Smooth muscle cell (in vitro differentiated cells): ENCODE measurements at regions not wholly inside any gene's neighbourhood (a gene's known extent, or its start where the extent isn't known, plus 50 kb on each side); places are given as distances from the start of the nearest gene placed in this dataset.

Experiments
- DNase-seq: peaks from one replicate; lab custom pipeline; 2025; ENCODE audit not compliant: unreplicated experiment; lab: John Stamatoyannopoulos, UW
- H2AFZ ChIP-seq: fragments of 200-600 bp; sonication (generic); 2 replicates; pipeline ENCODE4 v1.6.0; 2016; ENCODE audit warnings: antibody characterized with exemption, low read depth, mild to moderate bottlenecking
- H3F3A ChIP-seq: fragments of 200-600 bp; sonication (generic); 2 replicates; pipeline ENCODE4 v1.6.0; 2017; ENCODE audit warnings: antibody characterized with exemption, low read depth
- H3K27ac ChIP-seq: fragments of 200-600 bp; sonication (generic); 2 replicates; pipeline ENCODE4 v1.5.1; 2016; ENCODE audit warnings: low read depth, mild to moderate bottlenecking
- H3K27me3 ChIP-seq: fragments of 200-600 bp; sonication (generic); 2 replicates; pipeline ENCODE4 v1.6.1; 2016; ENCODE audit warnings: low read depth, mild to moderate bottlenecking
- H3K36me3 ChIP-seq: fragments of 200-600 bp; sonication (generic); 2 replicates; pipeline ENCODE4 v1.5.1; 2016; ENCODE audit warnings: low read depth
- H3K4me1 ChIP-seq: fragments of 200-600 bp; sonication (generic); 2 replicates; pipeline ENCODE4 v1.5.1; 2016; ENCODE audit warnings: low read depth
- H3K4me2 ChIP-seq: fragments of 200-600 bp; sonication (generic); 2 replicates; pipeline ENCODE4 v1.6.0; 2016; ENCODE audit warnings: mild to moderate bottlenecking
- H3K4me3 ChIP-seq: fragments of 200-600 bp; sonication (generic); 2 replicates; pipeline ENCODE4 v1.5.1; 2016; ENCODE audit warnings: mild to moderate bottlenecking
- H3K79me2 ChIP-seq: fragments of 200-600 bp; sonication (generic); 2 replicates; pipeline ENCODE4 v1.6.0; 2016; ENCODE audit warnings: low read depth, mild to moderate bottlenecking
- H3K9ac ChIP-seq: fragments of 200-600 bp; sonication (generic); 2 replicates; pipeline ENCODE4 v1.6.0; 2016; ENCODE audit warnings: low read depth
- H3K9me3 ChIP-seq: fragments of 200-600 bp; sonication (generic); replicated peaks from 2 replicates; pipeline ENCODE4 v1.5.1; 2016; ENCODE audit warnings: low read depth
- H4K20me1 ChIP-seq: fragments of 200-600 bp; sonication (generic); 2 replicates; pipeline ENCODE4 v1.6.0; 2016; ENCODE audit warnings: low read depth
- CTCF ChIP-seq: fragments of 200-600 bp; sonication (generic); IDR thresholded peaks from 2 replicates; pipeline ENCODE4 v1.5.1; 2017; ENCODE audit warnings: borderline replicate concordance, mild to moderate bottlenecking, antibody characterized with exemption; ENCODE audit not compliant: insufficient read depth, poor library complexity, severe bottlenecking
- WGBS: methylation state at CpG from one replicate; pipeline ENCODE4 v1.1.7; 2016; ENCODE audit warnings: low lambda C conversion rate; 5-methylcytosine and 5-hydroxymethylcytosine counted together

DNA sequence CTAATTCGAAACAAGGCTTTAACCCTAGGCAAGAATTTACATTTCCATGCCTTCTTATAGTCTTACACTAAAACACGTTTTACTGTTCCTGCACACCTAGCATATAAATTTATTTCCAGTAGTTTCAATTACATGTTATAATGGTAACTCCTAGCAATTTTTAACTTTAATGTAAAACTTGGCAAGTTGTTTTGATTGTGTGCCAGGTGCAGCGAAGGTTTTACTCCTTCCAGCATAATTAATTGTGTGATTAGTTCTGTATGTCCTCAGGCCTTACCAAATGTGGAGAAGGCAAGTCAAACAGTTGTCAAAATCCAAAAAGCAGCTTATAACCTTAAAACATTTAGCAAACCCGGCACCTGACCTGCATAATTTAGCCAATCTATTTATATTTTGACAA is 114.8 kb downstream of the KCNK1 start:
- no peaks in the 10 kb centered on the region for H3K4me1 ChIP-seq
- no peak overlapping the region for H3K4me3 ChIP-seq
- H3K9ac ChIP-seq, result no peak overlapping the region
- WGBS, result 93% methylated on average over 4 of the region's 4 CpGs
- TF ChIP-seq CTCF, result no peak
- no peaks in the 10 kb centered on the region for H3K27me3 ChIP-seq
- no peak overlapping the region for H3K27ac ChIP-seq
- no peaks in the 10 kb centered on the region for H3F3A ChIP-seq
- no peaks in the 10 kb centered on the region for H4K20me1 ChIP-seq
- H3K79me2 ChIP-seq, result no peaks in the 10 kb centered on the region
- no peaks in the 10 kb centered on the region for H3K9me3 ChIP-seq
- H3K4me2 ChIP-seq, result no peak overlapping the region
- no peak for DNase-seq
- no peaks in the 10 kb centered on the region for H3K36me3 ChIP-seq
- H2AFZ ChIP-seq, result no peak overlapping the region

DNA sequence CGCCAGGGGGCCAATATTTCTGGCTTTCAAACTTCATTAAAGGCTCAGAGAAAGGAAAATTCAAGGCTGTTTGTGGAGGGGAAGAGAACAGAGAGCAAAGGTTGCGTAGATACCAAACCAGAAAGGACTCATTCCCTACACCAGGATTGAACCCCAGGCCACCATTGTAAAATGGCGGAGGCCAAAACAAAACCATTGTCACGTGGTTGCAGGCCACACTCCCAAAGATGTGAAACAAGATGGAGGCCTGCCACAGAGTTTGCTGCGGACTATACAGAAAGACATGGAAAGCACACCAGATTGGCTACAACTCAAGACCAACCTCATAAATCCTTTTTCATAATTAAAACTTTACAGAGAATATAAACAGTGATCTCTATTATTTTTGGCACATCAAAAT is 116.5 kb downstream of the KCNK1 start:
- Histone ChIP-seq H3K4me3 (no peak overlapping the region), H3K27me3 (no peaks in the 10 kb centered on the region), H3K4me1 (no peaks in the 10 kb centered on the region), H3K4me2 (no peak overlapping the region), H3K27ac (no peak overlapping the region), H3F3A (no peaks in the 10 kb centered on the region), H3K36me3 (no peaks in the 10 kb centered on the region), H2AFZ (no peak overlapping the region), H3K79me2 (no peaks in the 10 kb centered on the region), H4K20me1 (no peaks in the 10 kb centered on the region), H3K9me3 (no peaks in the 10 kb centered on the region), H3K9ac (no peak overlapping the region)
- WGBS, result 90% methylated on average over 5 of the region's 5 CpGs
- DNase-seq, result no peak
- no peak for TF ChIP-seq CTCF

DNA sequence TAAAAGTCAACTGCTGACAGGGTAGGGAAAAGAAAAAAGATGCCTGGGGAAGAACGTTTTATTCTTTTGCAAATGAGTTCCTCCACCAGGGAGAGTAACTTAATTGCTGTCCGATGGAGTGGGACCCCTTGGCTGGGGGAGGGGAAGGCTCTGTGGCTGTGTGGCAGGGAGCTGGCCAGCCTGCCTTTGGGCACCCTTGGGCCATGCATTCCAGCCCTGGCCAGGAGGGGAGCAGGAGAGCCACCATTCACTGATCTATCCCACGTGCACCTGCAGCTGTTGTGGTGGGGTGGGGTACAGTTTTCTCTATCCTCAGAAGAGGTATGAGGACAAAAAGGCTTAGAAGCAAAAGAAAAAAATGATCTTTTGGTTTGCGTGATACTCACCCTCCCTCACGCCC is 116.9 kb downstream of the KCNK1 start:
- H3K9me3 ChIP-seq, result no peaks in the 10 kb centered on the region
- H3K79me2 ChIP-seq, result no peaks in the 10 kb centered on the region
- no peaks in the 10 kb centered on the region for H3F3A ChIP-seq
- H3K4me2 ChIP-seq, result no peak overlapping the region
- no peak overlapping the region for H3K9ac ChIP-seq
- H4K20me1 ChIP-seq, result no peaks in the 10 kb centered on the region
- WGBS, result 57% methylated on average over 5 of the region's 5 CpGs
- no peaks in the 10 kb centered on the region for H3K36me3 ChIP-seq
- no peak overlapping the region for H2AFZ ChIP-seq
- no peak for TF ChIP-seq CTCF
- no peaks in the 10 kb centered on the region for H3K27me3 ChIP-seq
- H3K4me3 ChIP-seq, result no peak overlapping the region
- H3K4me1 ChIP-seq, result no peaks in the 10 kb centered on the region
- no peak overlapping the region for H3K27ac ChIP-seq
- DNase-seq, result no peak

DNA sequence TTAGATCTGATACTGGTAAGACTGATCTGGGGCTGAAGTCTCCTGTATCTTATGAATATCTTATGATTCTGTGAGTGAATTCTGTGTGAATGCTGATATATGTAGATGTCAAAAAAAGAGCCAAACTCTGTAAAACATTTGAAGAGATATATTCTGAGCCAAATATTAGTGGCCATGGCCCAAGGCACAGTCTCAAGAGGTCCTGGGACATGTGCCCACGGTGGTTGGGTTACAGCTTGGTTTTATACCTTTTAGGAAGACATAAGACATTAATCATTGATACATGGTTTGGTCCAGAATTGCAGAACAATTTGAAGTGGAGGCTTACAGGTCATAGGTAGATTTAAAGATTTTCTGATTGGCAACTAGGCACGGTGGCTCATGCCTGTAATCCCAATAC is 118.3 kb downstream of the KCNK1 start:
- no peaks in the 10 kb centered on the region for H4K20me1 ChIP-seq
- no peaks in the 10 kb centered on the region for H3K36me3 ChIP-seq
- H3K4me1 ChIP-seq, result no peaks in the 10 kb centered on the region
- no peak overlapping the region for H3K27ac ChIP-seq
- H3K4me2 ChIP-seq, result no peak overlapping the region
- H3K79me2 ChIP-seq, result no peaks in the 10 kb centered on the region
- DNase-seq, result no peak
- no peaks in the 10 kb centered on the region for H3K9me3 ChIP-seq
- no peak for TF ChIP-seq CTCF
- 92% methylated on average over 2 of the region's 2 CpGs for WGBS
- H3K9ac ChIP-seq, result no peak overlapping the region
- no peak overlapping the region for H2AFZ ChIP-seq
- no peaks in the 10 kb centered on the region for H3K27me3 ChIP-seq
- H3F3A ChIP-seq, result no peaks in the 10 kb centered on the region
- H3K4me3 ChIP-seq, result no peak overlapping the region
